Occipital lobe (tissue), 1 donor: ENCODE measurements at regions not wholly inside any gene's neighbourhood (a gene's known extent, or its start where the extent isn't known, plus 50 kb on each side); places are given as distances from the start of the nearest gene placed in this dataset.
"Not testable (repeated sequence)": the region's sequence is repeated elsewhere in the genome, so short reads cannot be mapped to it uniquely, and the experiment has no call there.

Experiments used
- DNase-seq: peaks from one replicate; lab custom pipeline; 2025; lab: John Stamatoyannopoulos, UW

- not testable (repeated sequence) for DNase-seq
These were observed 351.2 kb downstream of the BCL2L11 start for GRCh38 chr2:111471791-111472530.

GRCh38 chr2:111472844-111473403, 352.2 kb downstream of the BCL2L11 start:
- not testable (repeated sequence) for DNase-seq

GRCh38 chr2:111473522-111473921, 352.8 kb downstream of the BCL2L11 start:
- not testable (repeated sequence) for DNase-seq

GRCh38 chr2:111474198-111474705, 353.5 kb downstream of the BCL2L11 start:
- DNase-seq, result not testable (repeated sequence)

GRCh38 chr2:111478335-111478734, 357.6 kb downstream of the BCL2L11 start:
- not testable (repeated sequence) for DNase-seq

GRCh38 chr2:111478871-111479318, 358.2 kb downstream of the BCL2L11 start:
- not testable (repeated sequence) for DNase-seq

- not testable (repeated sequence) for DNase-seq
These were observed 359.4 kb downstream of the BCL2L11 start for GRCh38 chr2:111480016-111480625.

- DNase-seq, result not testable (repeated sequence)
These were observed 359.9 kb downstream of the BCL2L11 start for GRCh38 chr2:111480633-111481032.

GRCh38 chr2:111481219-111481618, 360.5 kb downstream of the BCL2L11 start:
- not testable (repeated sequence) for DNase-seq

GRCh38 chr2:111482987-111483679, 362.4 kb downstream of the BCL2L11 start:
- not testable (repeated sequence) for DNase-seq

GRCh38 chr2:111484097-111484496, 363.4 kb downstream of the BCL2L11 start:
- DNase-seq, result not testable (repeated sequence)

GRCh38 chr2:111485895-111486294, 365.2 kb downstream of the BCL2L11 start:
- DNase-seq, result not testable (repeated sequence)

GRCh38 chr2:111488451-111488850, 367.7 kb downstream of the BCL2L11 start:
- not testable (repeated sequence) for DNase-seq

- not testable (repeated sequence) for DNase-seq
These were observed 368.7 kb downstream of the BCL2L11 start for GRCh38 chr2:111489460-111489859.

GRCh38 chr2:111491181-111491580, 370.5 kb downstream of the BCL2L11 start:
- DNase-seq, result not testable (repeated sequence)

GRCh38 chr2:111491614-111492013, 370.9 kb downstream of the BCL2L11 start:
- DNase-seq, result not testable (repeated sequence)

GRCh38 chr2:111492995-111493719, 372.4 kb downstream of the BCL2L11 start:
- DNase-seq, result not testable (repeated sequence)

- DNase-seq, result not testable (repeated sequence)
These were observed 373.0 kb downstream of the BCL2L11 start for GRCh38 chr2:111493720-111494078.

- not testable (repeated sequence) for DNase-seq
These were observed 373.7 kb downstream of the BCL2L11 start for GRCh38 chr2:111494288-111494980.

- not testable (repeated sequence) for DNase-seq
These were observed 374.2 kb downstream of the BCL2L11 start for GRCh38 chr2:111494981-111495315.
